ENCODE measurements at regions not wholly inside any gene's neighbourhood (a gene's known extent, or its start where the extent isn't known, plus 50 kb on each side); places are given as distances from the start of the nearest gene placed in this dataset.

DNA sequence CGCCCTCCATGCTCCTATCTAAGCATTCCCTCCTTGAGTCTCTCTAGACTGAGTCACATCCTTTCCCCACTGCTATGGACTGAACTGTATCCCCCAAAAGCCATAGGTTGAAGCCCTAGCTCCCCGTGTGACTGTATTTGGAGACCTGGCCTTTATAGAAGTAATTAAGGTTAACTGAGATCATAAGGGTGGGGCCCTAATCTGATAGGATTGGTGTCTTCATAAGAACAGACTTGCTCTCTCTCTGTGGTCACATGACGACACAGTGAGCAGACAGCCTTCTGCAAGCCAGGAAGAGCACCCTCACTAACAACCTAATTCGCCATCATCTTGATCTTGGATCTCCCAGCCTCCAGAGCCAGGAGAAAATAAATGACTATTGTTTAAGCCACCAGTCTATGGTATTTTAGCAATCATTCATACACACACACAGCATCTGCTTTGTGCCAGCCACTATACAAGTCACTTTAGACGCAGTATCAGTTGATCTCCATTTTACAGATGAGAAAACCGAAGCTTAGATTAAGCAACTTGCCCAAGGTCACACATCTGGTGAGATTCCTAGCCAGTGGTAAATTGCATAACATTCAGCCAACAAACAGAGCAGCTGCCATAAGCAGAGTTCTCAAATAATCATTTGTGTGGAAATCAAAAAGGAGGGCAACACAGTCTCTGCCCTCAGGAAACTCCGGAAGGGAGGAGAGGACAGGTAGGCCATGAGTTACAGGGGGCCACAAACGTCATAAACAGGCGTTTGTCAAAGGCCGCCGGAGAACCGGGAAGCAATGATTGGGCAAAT, 66.3 kb upstream of the HES1 start:
- Mint-ChIP-seq H3K36me3 (ENCODE audit: low read depth) (peaks cover 16% of the 10 kb centered on the region; the same call in 1 of the 3 replicates), H3K27ac (no peak overlapping the region), H3K4me3 (peak overlapping the region; percentile 66; the same call in 2 of the 3 replicates), H3K4me1 (peaks cover 8% of the 10 kb centered on the region), H3K27me3 (ENCODE audit: insufficient read depth, low read depth, poor library complexity) (peaks cover 25% of the 10 kb centered on the region), H3K9me3 (peaks cover 24% of the 10 kb centered on the region)
- no peak overlapping the region; the same call in 1 of the 2 replicates for H2AFZ ChIP-seq
- no peak for DNase-seq (ENCODE audit: low spot score)
- H3K4me2 ChIP-seq, result peak overlapping the region; percentile 85
- no peaks in the 10 kb centered on the region for H3K79me2 ChIP-seq (replicated peaks; ENCODE audit: insufficient read depth)
- TF ChIP-seq EZH2 (IDR thresholded peaks at IDR 0.05; ENCODE audit: low read depth, unreplicated experiment), result no peak
- H3F3A ChIP-seq (replicated peaks; ENCODE audit: low read depth), result 0 out of 2 replicates have a peak, but pooled peaks cover 7% of the 10 kb centered on the region
- H3K36me3 ChIP-seq (ENCODE audit: insufficient read depth), result 0 out of 2 replicates have a peak, but pooled peaks cover 5% of the 10 kb centered on the region
- no peak overlapping the region for H3K4me3 ChIP-seq
- no peaks in the 10 kb centered on the region for H4K20me1 ChIP-seq (replicated peaks; ENCODE audit: insufficient read depth)
- no peak for ATAC-seq
- no peaks in the 10 kb centered on the region; the same call in 1 of the 2 replicates for H3K4me1 ChIP-seq (ENCODE audit: insufficient read depth)
- no peak overlapping the region for H3K27ac ChIP-seq (ENCODE audit: low read depth)
- H3K27me3 ChIP-seq (ENCODE audit: insufficient read depth), result peaks cover 43% of the 10 kb centered on the region
- H3K9me2 ChIP-seq (ENCODE audit: insufficient read depth), result peaks cover 4% of the 10 kb centered on the region; the same call in 1 of the 2 replicates

DNA sequence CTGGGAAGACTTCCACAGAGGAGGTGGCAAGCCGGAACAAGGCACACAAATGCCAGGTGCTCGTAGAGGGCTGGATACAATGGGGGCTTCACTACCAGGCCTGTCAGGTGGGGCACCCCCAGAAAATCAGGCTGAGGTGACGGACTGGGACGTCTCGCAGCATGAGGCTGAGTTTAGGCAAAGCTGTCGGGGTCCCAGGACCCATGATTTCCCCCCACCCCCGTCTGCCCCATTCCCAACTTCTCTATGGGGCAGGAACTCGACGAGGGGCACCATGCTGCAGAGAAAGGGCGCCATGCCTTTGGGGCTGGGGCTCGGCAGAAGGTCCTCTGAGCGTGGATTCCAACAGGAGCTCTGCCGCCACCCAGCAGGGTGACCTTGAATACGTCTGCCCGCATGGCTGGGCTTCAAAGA, 65.7 kb upstream of the HES1 start:
- H3K27ac Mint-ChIP-seq, result no peak overlapping the region
- peaks cover 24% of the 10 kb centered on the region for H3K9me3 Mint-ChIP-seq
- H3K27me3 Mint-ChIP-seq (ENCODE audit: insufficient read depth, low read depth, poor library complexity), result peaks cover 25% of the 10 kb centered on the region

More for the DNA sequence above, 65.7 kb upstream of the HES1 start:
- ATAC-seq (no peak), DNase-seq (ENCODE audit: low spot score) (peak; percentile 53)
- H3K4me1 ChIP-seq (ENCODE audit: insufficient read depth), result no peaks in the 10 kb centered on the region; the same call in 1 of the 2 replicates
- TF ChIP-seq, protein P1, sequence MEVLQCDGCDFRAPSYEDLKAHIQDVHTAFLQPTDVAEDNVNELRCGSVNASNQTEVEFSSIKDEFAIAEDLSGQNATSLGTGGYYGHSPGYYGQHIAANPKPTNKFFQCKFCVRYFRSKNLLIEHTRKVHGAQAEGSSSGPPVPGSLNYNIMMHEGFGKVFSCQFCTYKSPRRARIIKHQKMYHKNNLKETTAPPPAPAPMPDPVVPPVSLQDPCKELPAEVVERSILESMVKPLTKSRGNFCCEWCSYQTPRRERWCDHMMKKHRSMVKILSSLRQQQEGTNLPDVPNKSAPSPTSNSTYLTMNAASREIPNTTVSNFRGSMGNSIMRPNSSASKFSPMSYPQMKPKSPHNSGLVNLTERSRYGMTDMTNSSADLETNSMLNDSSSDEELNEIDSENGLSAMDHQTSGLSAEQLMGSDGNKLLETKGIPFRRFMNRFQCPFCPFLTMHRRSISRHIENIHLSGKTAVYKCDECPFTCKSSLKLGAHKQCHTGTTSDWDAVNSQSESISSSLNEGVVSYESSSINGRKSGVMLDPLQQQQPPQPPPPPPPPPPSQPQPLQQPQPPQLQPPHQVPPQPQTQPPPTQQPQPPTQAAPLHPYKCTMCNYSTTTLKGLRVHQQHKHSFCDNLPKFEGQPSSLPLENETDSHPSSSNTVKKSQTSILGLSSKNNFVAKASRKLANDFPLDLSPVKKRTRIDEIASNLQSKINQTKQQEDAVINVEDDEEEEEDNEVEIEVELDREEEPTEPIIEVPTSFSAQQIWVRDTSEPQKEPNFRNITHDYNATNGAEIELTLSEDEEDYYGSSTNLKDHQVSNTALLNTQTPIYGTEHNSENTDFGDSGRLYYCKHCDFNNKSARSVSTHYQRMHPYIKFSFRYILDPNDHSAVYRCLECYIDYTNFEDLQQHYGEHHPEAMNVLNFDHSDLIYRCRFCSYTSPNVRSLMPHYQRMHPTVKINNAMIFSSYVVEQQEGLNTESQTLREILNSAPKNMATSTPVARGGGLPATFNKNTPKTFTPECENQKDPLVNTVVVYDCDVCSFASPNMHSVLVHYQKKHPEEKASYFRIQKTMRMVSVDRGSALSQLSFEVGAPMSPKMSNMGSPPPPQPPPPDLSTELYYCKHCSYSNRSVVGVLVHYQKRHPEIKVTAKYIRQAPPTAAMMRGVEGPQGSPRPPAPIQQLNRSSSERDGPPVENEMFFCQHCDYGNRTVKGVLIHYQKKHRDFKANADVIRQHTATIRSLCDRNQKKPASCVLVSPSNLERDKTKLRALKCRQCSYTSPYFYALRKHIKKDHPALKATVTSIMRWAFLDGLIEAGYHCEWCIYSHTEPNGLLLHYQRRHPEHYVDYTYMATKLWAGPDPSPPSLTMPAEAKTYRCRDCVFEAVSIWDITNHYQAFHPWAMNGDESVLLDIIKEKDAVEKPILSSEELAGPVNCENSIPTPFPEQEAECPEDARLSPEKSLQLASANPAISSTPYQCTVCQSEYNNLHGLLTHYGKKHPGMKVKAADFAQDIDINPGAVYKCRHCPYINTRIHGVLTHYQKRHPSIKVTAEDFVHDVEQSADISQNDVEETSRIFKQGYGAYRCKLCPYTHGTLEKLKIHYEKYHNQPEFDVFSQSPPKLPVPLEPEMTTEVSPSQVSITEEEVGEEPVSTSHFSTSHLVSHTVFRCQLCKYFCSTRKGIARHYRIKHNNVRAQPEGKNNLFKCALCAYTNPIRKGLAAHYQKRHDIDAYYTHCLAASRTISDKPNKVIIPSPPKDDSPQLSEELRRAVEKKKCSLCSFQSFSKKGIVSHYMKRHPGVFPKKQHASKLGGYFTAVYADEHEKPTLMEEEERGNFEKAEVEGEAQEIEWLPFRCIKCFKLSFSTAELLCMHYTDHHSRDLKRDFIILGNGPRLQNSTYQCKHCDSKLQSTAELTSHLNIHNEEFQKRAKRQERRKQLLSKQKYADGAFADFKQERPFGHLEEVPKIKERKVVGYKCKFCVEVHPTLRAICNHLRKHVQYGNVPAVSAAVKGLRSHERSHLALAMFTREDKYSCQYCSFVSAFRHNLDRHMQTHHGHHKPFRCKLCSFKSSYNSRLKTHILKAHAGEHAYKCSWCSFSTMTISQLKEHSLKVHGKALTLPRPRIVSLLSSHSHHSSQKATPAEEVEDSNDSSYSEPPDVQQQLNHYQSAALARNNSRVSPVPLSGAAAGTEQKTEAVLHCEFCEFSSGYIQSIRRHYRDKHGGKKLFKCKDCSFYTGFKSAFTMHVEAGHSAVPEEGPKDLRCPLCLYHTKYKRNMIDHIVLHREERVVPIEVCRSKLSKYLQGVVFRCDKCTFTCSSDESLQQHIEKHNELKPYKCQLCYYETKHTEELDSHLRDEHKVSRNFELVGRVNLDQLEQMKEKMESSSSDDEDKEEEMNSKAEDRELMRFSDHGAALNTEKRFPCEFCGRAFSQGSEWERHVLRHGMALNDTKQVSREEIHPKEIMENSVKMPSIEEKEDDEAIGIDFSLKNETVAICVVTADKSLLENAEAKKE (CRISPR knock-in tag; IDR thresholded peaks at IDR 0.05), result no peak
- TF ChIP-seq, protein P2, sequence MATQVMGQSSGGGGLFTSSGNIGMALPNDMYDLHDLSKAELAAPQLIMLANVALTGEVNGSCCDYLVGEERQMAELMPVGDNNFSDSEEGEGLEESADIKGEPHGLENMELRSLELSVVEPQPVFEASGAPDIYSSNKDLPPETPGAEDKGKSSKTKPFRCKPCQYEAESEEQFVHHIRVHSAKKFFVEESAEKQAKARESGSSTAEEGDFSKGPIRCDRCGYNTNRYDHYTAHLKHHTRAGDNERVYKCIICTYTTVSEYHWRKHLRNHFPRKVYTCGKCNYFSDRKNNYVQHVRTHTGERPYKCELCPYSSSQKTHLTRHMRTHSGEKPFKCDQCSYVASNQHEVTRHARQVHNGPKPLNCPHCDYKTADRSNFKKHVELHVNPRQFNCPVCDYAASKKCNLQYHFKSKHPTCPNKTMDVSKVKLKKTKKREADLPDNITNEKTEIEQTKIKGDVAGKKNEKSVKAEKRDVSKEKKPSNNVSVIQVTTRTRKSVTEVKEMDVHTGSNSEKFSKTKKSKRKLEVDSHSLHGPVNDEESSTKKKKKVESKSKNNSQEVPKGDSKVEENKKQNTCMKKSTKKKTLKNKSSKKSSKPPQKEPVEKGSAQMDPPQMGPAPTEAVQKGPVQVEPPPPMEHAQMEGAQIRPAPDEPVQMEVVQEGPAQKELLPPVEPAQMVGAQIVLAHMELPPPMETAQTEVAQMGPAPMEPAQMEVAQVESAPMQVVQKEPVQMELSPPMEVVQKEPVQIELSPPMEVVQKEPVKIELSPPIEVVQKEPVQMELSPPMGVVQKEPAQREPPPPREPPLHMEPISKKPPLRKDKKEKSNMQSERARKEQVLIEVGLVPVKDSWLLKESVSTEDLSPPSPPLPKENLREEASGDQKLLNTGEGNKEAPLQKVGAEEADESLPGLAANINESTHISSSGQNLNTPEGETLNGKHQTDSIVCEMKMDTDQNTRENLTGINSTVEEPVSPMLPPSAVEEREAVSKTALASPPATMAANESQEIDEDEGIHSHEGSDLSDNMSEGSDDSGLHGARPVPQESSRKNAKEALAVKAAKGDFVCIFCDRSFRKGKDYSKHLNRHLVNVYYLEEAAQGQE (IDR thresholded peaks at IDR 0.05; ENCODE audit: unreplicated experiment), result no peak
- TF ChIP-seq NANOG (IDR thresholded peaks at IDR 0.05; ENCODE audit: borderline replicate concordance), result no peak
- H3K4me2 ChIP-seq, result peak overlapping the region; percentile 85
- H3K27me3 ChIP-seq (ENCODE audit: insufficient read depth), result peaks cover 43% of the 10 kb centered on the region
- H3K36me3 ChIP-seq (ENCODE audit: insufficient read depth), result 0 out of 2 replicates have a peak, but pooled peaks cover 5% of the 10 kb centered on the region
- Mint-ChIP-seq H3K36me3 (ENCODE audit: low read depth) (peaks cover 16% of the 10 kb centered on the region; the same call in 1 of the 3 replicates), H3K4me1 (peaks cover 8% of the 10 kb centered on the region), H3K4me3 (peak overlapping the region; percentile 66)
- no peaks in the 10 kb centered on the region for H4K20me1 ChIP-seq (replicated peaks; ENCODE audit: insufficient read depth)
- H3F3A ChIP-seq (replicated peaks; ENCODE audit: low read depth), result 0 out of 2 replicates have a peak, but pooled peaks cover 7% of the 10 kb centered on the region
- H3K4me3 ChIP-seq, result peak overlapping the region; percentile 57
- peak overlapping the region; percentile 93 for H2AFZ ChIP-seq
- no peak overlapping the region for H3K27ac ChIP-seq (ENCODE audit: low read depth)
- H3K79me2 ChIP-seq (replicated peaks; ENCODE audit: insufficient read depth), result no peaks in the 10 kb centered on the region
- peaks cover 4% of the 10 kb centered on the region; the same call in 1 of the 2 replicates for H3K9me2 ChIP-seq (ENCODE audit: insufficient read depth)
